CD4-positive, alpha-beta T cell treated with Interleukin-17A for 1 hour (primary cell): ENCODE measurements at regions not wholly inside any gene's neighbourhood (a gene's known extent, or its start where the extent isn't known, plus 50 kb on each side); places are given as distances from the start of the nearest gene placed in this dataset.

Experiments used
- DNase-seq: peaks from one replicate; pipeline ENCODE4 v3.0.0-alpha.2; 2020

GRCh38 chr19:34305221-34306083, 51.1 kb downstream of the GARRE1 start:
- no peak for DNase-seq

- no peak for DNase-seq
These were observed 51.9 kb downstream of the GARRE1 start for GRCh38 chr19:34306213-34306661.

GRCh38 chr19:34306824-34307223, 52.5 kb downstream of the GARRE1 start:
- no peak for DNase-seq

- peak; percentile 64 for DNase-seq
These were observed 54.3 kb downstream of the GARRE1 start for GRCh38 chr19:34308381-34309367.

- DNase-seq, result no peak
These were observed 55.2 kb downstream of the GARRE1 start for GRCh38 chr19:34309368-34310138.

- DNase-seq, result no peak
These were observed 54.5 kb upstream of the GPI start for GRCh38 chr19:34310494-34310981.

- no peak for DNase-seq
These were observed 51.8 kb upstream of the GPI start for GRCh38 chr19:34313188-34313587.

- DNase-seq, result no peak
These were observed 50.3 kb upstream of the GPI start for GRCh38 chr19:34314437-34315313.
